ENCODE measurements at regions not wholly inside any gene's neighbourhood (a gene's known extent, or its start where the extent isn't known, plus 50 kb on each side); places are given as distances from the start of the nearest gene placed in this dataset.

DNA sequence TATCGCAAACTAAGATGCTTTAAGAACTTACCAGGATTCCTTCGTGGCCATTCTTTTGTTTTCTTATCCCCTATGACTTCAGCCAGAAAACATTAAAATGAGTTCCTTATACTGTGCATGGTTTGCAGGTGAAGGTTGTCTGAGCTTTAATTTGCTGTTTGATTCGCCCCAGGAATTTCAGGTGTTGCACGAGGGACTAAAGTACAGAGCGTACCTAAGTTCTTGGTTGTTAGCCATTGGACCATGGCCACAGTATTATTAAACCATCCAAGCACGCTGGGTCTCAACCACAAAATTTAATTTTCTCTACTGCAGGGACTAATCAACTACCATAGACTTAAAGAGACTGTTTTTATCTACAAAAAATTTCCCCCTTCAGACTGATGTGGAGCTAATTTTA lies 208.4 kb upstream of the MPDZ start:
- ATAC-seq (ENCODE audit: insufficient number of reproducible peaks, low FRiP score, low read depth): no peak
- no peaks in the 10 kb centered on the region for H3K27me3 ChIP-seq (replicated peaks; ENCODE audit: insufficient read depth)
- no peak for TF ChIP-seq CTCF (IDR thresholded peaks at IDR 0.05)
- H3K9me3 ChIP-seq: no peaks in the 10 kb centered on the region
- H3K4me1 ChIP-seq (ENCODE audit: control insufficient read depth in 1 of 2, low read depth in 2 of 2): peaks cover 22 to 62% of the 10 kb centered on the region in 2 donors
- no peak overlapping the region for H3K27ac ChIP-seq
- H3K36me3 ChIP-seq: no peaks in the 10 kb centered on the region
- DNase-seq (ENCODE audit: low spot score): no peak
- no peak overlapping the region for H3K4me3 ChIP-seq

DNA sequence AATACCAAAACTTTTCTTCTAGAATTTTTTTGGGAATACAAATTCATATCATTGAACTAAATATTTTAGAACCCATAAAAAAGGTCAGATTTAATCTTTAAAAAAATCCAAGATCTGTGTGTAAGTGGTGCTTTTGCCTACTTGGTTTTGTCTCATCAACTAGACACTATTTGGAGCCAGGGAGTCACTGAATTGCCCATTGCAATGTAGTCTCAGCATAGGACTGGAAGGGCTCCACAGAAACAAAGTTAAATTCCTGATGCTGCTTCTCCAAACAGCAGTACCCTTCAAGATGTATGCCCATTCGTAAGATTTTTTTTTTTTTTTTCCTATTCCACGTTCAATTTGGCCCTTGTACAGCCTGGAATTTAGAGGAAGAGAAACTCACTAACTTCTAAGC lies 208.0 kb upstream of the MPDZ start:
- no peaks in the 10 kb centered on the region for H3K9me3 ChIP-seq
- no peak overlapping the region for H3K27ac ChIP-seq
- DNase-seq (ENCODE audit: low spot score): no peak
- no peaks in the 10 kb centered on the region for H3K27me3 ChIP-seq (replicated peaks; ENCODE audit: insufficient read depth)
- peaks cover 22 to 58% of the 10 kb centered on the region in 2 donors for H3K4me1 ChIP-seq (ENCODE audit: control insufficient read depth in 1 of 2, low read depth in 2 of 2)
- H3K4me3 ChIP-seq: no peak overlapping the region
- H3K36me3 ChIP-seq: no peaks in the 10 kb centered on the region
- no peak for TF ChIP-seq CTCF (IDR thresholded peaks at IDR 0.05)
- no peak for ATAC-seq (ENCODE audit: insufficient number of reproducible peaks, low FRiP score, low read depth)

- no peak for ATAC-seq (ENCODE audit: insufficient number of reproducible peaks, low FRiP score, low read depth)
- Histone ChIP-seq H3K4me3 (no peak overlapping the region), H3K27ac (no peak overlapping the region)
Observed at GRCh38 chr9:13487071-13487470, 207.6 kb upstream of the MPDZ start.

DNA sequence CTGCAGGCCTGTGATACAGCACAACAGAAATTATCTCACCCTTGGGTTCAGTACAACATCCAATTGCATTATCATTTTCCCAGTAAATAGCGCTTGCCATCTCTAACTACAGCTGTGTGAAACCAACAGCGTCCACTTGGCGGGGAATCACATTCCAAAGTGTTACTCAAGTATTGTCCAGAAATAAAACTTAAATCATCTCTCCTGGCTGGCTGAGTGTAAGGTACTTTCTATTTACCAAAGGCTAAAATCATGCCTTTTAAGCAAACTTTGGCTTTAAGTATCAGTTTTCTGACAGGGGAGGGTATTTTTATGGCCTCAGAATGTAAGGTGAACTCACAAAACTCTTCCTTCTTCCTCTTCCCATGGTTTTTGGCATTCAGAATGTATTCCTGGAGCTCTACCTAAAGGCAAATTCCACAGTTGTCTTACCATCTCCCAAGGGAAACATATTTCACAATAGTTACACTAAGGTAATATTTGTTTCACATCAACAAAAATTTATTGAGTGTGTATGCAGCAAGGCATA lies 205.6 kb upstream of the MPDZ start:
- no peaks in the 10 kb centered on the region for H3K36me3 ChIP-seq
- H3K9me3 ChIP-seq: no peaks in the 10 kb centered on the region
- H3K27me3 ChIP-seq (replicated peaks; ENCODE audit: insufficient read depth): no peaks in the 10 kb centered on the region
- H3K4me3 ChIP-seq: peak overlapping the region; percentile 2
- peak overlapping the region; percentile 51 to 72 for H3K27ac ChIP-seq
- peak; percentile 39 for DNase-seq (ENCODE audit: low spot score)
- H3K4me1 ChIP-seq (ENCODE audit: control insufficient read depth in 1 of 2, low read depth in 2 of 2): peaks cover 5 to 35% of the 10 kb centered on the region in 2 donors
- TF ChIP-seq CTCF (IDR thresholded peaks at IDR 0.05): peak; percentile 45
- ATAC-seq (ENCODE audit: insufficient number of reproducible peaks, low FRiP score, low read depth): peak; percentile 88

More at GRCh38 chr9:13487071-13487470, 207.6 kb upstream of the MPDZ start:
- Histone ChIP-seq H3K36me3 (no peaks in the 10 kb centered on the region), H3K9me3 (no peaks in the 10 kb centered on the region), H3K4me1 (ENCODE audit: control insufficient read depth in 1 of 2, low read depth in 2 of 2) (peaks cover 22 to 53% of the 10 kb centered on the region in 2 donors), H3K27me3 (replicated peaks; ENCODE audit: insufficient read depth) (no peaks in the 10 kb centered on the region)
- DNase-seq (ENCODE audit: low spot score): no peak
- TF ChIP-seq CTCF (IDR thresholded peaks at IDR 0.05): no peak

DNA sequence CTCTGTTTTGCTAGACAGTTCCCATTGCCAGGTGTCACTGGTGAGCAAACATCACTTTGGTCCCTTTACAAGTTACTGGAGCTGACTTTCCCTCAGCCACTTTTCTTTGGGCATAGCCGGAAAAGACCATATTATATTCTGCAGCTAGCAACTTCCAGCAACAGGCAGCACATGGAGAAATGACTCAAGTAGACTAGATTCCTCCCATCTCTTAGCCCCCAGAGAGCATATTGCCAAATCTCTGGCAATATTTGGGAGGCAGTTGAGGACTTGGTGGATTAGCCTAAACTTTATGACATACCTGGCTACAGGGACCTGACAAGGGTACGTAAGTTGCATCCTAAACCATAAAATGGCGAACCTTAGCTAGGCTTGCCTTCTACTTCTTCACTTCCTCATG lies 204.7 kb upstream of the MPDZ start:
- no peak overlapping the region for H3K4me3 ChIP-seq
- no peaks in the 10 kb centered on the region for H3K9me3 ChIP-seq
- DNase-seq (ENCODE audit: low spot score) (no peak), ATAC-seq (ENCODE audit: insufficient number of reproducible peaks, low FRiP score, low read depth) (no peak)
- peaks cover 5 to 30% of the 10 kb centered on the region in 2 donors for H3K4me1 ChIP-seq (ENCODE audit: control insufficient read depth in 1 of 2, low read depth in 2 of 2)
- no peaks in the 10 kb centered on the region for H3K27me3 ChIP-seq (replicated peaks; ENCODE audit: insufficient read depth)
- no peaks in the 10 kb centered on the region for H3K36me3 ChIP-seq
- H3K27ac ChIP-seq: peak overlapping the region; percentile 51 to 72
- TF ChIP-seq CTCF (IDR thresholded peaks at IDR 0.05): no peak

All from thoracic aorta (tissue), 2 donors.